K562 (cell line): ENCODE measurements at regions not wholly inside any gene's neighbourhood (a gene's known extent, or its start where the extent isn't known, plus 50 kb on each side); places are given as distances from the start of the nearest gene placed in this dataset.
A peak's percentile ranks its signal among the peaks of the same experiment; 100 is the strongest.

ENCODE experiments used
- ATAC-seq: fragments of 200-7000 bp; cut with Tn5 transposase; 3 replicates; pipeline ENCODE4 v1.9.1; 2020; ENCODE audit warnings: moderate library complexity
- BruUV-seq: library from RNA; stranded (reverse); fragments of 400-500 nt; replicated peaks from 2 replicates; lab custom pipeline; 2021; lab: Mats Ljungman, UMichigan
- CTCF ChIA-PET: fragments of 300-600 bp; formaldehyde crosslinking; extraction: SDS; loops from one replicate; lab custom pipeline; 2021; ENCODE audit warnings: low intra/inter-chr PET ratio; lab: Yijun Ruan, JAX
- POLR2A ChIA-PET: fragments of 300-600, 350-650 bp; sonication (Branson Sonifier 250); formaldehyde crosslinking; extraction: SDS; loops from one replicate; lab custom pipeline; 2021; ENCODE audit warnings: antibody characterized with exemption, inconsistent platforms; lab: Yijun Ruan, JAX
- DNase-seq, 4 experiments: peaks; one replicate each; pipeline versions ENCODE4 v3.0.0 to v3.0.0-alpha.2; 2011 to 2018; ENCODE audit warnings: low spot score in 3 of 4, mixed read lengths in 3 of 4; ENCODE audit errors: extremely low read depth in 1 of 4
- FAIRE-seq: peaks from 2 replicates; lab custom pipeline; 2011; peaks lifted over from hg19 to GRCh38; lab: Jason Lieb, UNC
- H2AFZ ChIP-seq: 2 replicates; pipeline ENCODE4 v1.6.0; 2011; ENCODE audit warnings: low read depth, low read length, control low read depth, inconsistent platforms
- H3K27ac ChIP-seq: fragments of 200-600 bp; 3 replicates; pipeline ENCODE4 v1.8.0; 2011; ENCODE audit warnings: low read depth, mild to moderate bottlenecking, control low read depth, inconsistent platforms, low read length, moderate library complexity, mixed read lengths; ENCODE audit errors: extremely low read depth
- H3K27me3 ChIP-seq, 2 experiments: fragments of 300-600 bp in 1 of 2; 2 replicates in 1 of 2; 3 replicates in 1 of 2; pipeline versions ENCODE4 v1.6.0 to v1.8.0; 2011; ENCODE audit warnings: inconsistent platforms in 2 of 2, low read length in 2 of 2, mild to moderate bottlenecking in 1 of 2, mixed read lengths in 1 of 2, moderate library complexity in 1 of 2; ENCODE audit not compliant: control insufficient read depth in 2 of 2, insufficient read depth in 2 of 2
- H3K36me3 ChIP-seq: fragments of 300-600 bp; 3 replicates; pipeline ENCODE4 v1.8.0; 2011; ENCODE audit warnings: mild to moderate bottlenecking, low read length, inconsistent platforms; ENCODE audit not compliant: control insufficient read depth, insufficient read depth
- H3K4me1 ChIP-seq, 2 experiments: fragments of 200-600 bp in 1 of 2; replicated peaks in 1 of 2; 2 replicates in 1 of 2; 3 replicates in 1 of 2; pipeline versions ENCODE4 v1.5.1 to v1.8.0; 2011; ENCODE audit warnings: inconsistent platforms in 2 of 2, low read length in 2 of 2, mild to moderate bottlenecking in 1 of 2, mixed read lengths in 1 of 2, moderate library complexity in 1 of 2; ENCODE audit not compliant: control insufficient read depth in 2 of 2, insufficient read depth in 2 of 2
- H3K4me2 ChIP-seq: 2 replicates; pipeline ENCODE4 v1.6.1; 2011; ENCODE audit warnings: low read length, control low read depth, inconsistent platforms, mixed read lengths; ENCODE audit not compliant: insufficient read depth
- H3K4me3 ChIP-seq: fragments of 200-600 bp; sonication (generic), shearing (Covaris generic); 2 replicates; pipeline ENCODE4 v1.5.1; 2016; ENCODE audit warnings: control low read depth, inconsistent platforms
- H3K79me2 ChIP-seq: fragments of 200-600 bp; 3 replicates; pipeline ENCODE4 v1.8.0; 2011; ENCODE audit warnings: low read length, inconsistent platforms; ENCODE audit not compliant: control insufficient read depth, insufficient read depth
- H3K9ac ChIP-seq, 2 experiments: 2 replicates each; pipeline versions ENCODE4 v1.6.0 to v1.6.1; 2011; ENCODE audit warnings: low read depth in 2 of 2, low read length in 2 of 2, control low read depth in 1 of 2, inconsistent platforms in 1 of 2, mild to moderate bottlenecking in 1 of 2, mixed read lengths in 1 of 2; ENCODE audit not compliant: insufficient read depth in 1 of 2
- H3K9me1 ChIP-seq: one replicate; pipeline ENCODE4 v1.6.0; 2011; ENCODE audit warnings: inconsistent platforms, mild to moderate bottlenecking, low read length, moderate library complexity; ENCODE audit not compliant: control insufficient read depth, insufficient read depth
- H3K9me3 ChIP-seq: replicated peaks from 2 replicates; pipeline ENCODE4 v1.5.1; 2011; ENCODE audit warnings: low read depth, low read length, inconsistent platforms; ENCODE audit not compliant: control insufficient read depth, insufficient read depth
- H4K20me1 ChIP-seq: replicated peaks from 2 replicates; pipeline ENCODE4 v1.6.1; 2011; ENCODE audit warnings: low read length, inconsistent platforms, mixed read lengths; ENCODE audit not compliant: control insufficient read depth, insufficient read depth
- MTA3 ChIP-seq: fragments of 450-650 bp; formaldehyde crosslinking; IDR thresholded peaks from 2 replicates; pipeline ENCODE4 v1.6.1; 2017; ENCODE audit warnings: mild to moderate bottlenecking, borderline replicate concordance
- NFE2 ChIP-seq: IDR thresholded peaks from 2 replicates; pipeline ENCODE4 v1.6.1; 2014; ENCODE audit warnings: antibody characterized with exemption, low read depth
- OTX1 ChIP-seq: fragments of 450-650 bp; formaldehyde crosslinking; IDR thresholded peaks from 2 replicates; pipeline ENCODE4 v1.4.0; 2022; ENCODE audit warnings: mild to moderate bottlenecking
- RAD21 ChIP-seq, 2 experiments: fragments of 250-450 bp in 1 of 2; fragments of 450-650 bp in 1 of 2; sonication (Bioruptor Pico) in 1 of 2; formaldehyde crosslinking in 1 of 2; IDR thresholded peaks in 1 of 2; conservative IDR thresholded peaks in 1 of 2; 2 replicates each; pipeline versions ENCODE4 v1.4.0 to v1.8.0; 2020 to 2022; ENCODE audit warnings: mild to moderate bottlenecking in 2 of 2, moderate library complexity in 1 of 2
- WGBS: fragments of 100-300 bp; shearing (Covaris generic); methylation state at CpG from one replicate; pipeline ENCODE4 v1.1.6; 2016; ENCODE audit warnings: low coverage, mixed read lengths; ENCODE audit not compliant: insufficient coverage; ENCODE audit errors: missing lambda C conversion rate; 5-methylcytosine and 5-hydroxymethylcytosine counted together
- in situ Hi-C: fragments of 300-500 bp; cut with MboI; formaldehyde crosslinking; loops from 4 replicates; pipeline ENCODE4 v1.15.0; 2018; ENCODE audit warnings: inconsistent platforms, mixed read lengths
- intact Hi-C: fragments of 100-400 bp; cut with micrococcal nuclease; formaldehyde crosslinking; loops from 2 replicates; pipeline ENCODE4 v1.14.2; 2022
- TF ChIP-seq, protein P1 (sequence below), 3 experiments: IDR thresholded peaks in 2 of 3; conservative IDR thresholded peaks in 1 of 3; 2 replicates each; pipeline ENCODE4 v1.5.1; 2011 to 2012; ENCODE audit warnings: low read length in 3 of 3, mild to moderate bottlenecking in 3 of 3, control low read depth in 2 of 3, improper control_type of control experiment in 1 of 3, inconsistent platforms in 1 of 3, low read depth in 1 of 3, mixed read lengths in 1 of 3, moderate library complexity in 1 of 3; ENCODE audit not compliant: insufficient read depth in 2 of 3

DNA sequence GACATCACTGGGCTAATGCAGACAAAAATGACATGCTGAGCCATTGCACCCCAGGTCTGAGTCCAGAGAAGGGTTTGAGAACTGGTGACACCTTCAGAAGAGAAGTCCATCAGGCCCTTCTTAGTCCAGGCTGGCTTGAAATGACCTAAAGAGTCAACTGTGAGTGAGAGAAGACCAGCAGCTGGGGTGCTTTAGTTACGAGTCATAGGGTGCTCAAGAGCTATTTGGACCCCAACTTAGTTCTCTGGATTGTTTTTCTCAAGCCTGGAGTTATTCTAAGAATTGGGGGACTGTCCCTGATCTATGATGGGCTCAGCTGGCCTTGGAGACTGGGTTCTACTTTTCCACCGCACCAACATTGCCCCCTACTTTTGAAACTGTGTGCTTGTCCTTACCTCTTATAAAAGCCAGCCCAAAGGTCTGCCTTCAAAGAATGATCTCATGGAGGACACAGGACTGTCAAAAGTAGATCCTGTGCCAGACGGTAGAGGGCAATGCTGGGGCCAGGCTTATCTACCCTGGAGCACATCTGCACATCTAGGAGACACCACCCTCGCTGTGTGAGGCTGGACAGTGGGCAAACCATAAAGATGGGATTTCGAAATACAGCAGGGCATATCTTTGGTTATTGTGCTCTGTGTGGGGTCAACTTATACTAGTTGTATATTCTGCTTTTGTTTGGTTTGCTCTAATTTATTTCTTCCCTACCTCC is 333.0 kb upstream of the SLC14A2 start:
- Histone ChIP-seq H3K4me2 (no peak overlapping the region), H4K20me1 (no peaks in the 10 kb centered on the region), H3K36me3 (no peaks in the 10 kb centered on the region), H3K79me2 (no peaks in the 10 kb centered on the region), H3K9me1 (no peaks in the 10 kb centered on the region), H3K4me1 (no peaks in the 10 kb centered on the region), H3K4me3 (no peak overlapping the region), H3K27ac (no peak overlapping the region), H3K9ac (no peak overlapping the region), H3K9me3 (no peaks in the 10 kb centered on the region), H2AFZ (no peak overlapping the region), H3K27me3 (no peaks in the 10 kb centered on the region)
- ATAC-seq (peak; percentile 72), DNase-seq (peak in 2 of 4 experiments; percentile 4 to 11), FAIRE-seq (no peak)
- TF ChIP-seq MTA3 (no peak), OTX1 (no peak), RAD21 (CRISPR knock-in tag; conservative IDR thresholded peaks at IDR 0.05 in 1 of 2, IDR thresholded peaks at IDR 0.05 in 1 of 2) (0 out of 4 replicates have a peak, but pooled peaks have one; percentile 10 to 20), NFE2 (no peak)
- TF ChIP-seq, protein P1, sequence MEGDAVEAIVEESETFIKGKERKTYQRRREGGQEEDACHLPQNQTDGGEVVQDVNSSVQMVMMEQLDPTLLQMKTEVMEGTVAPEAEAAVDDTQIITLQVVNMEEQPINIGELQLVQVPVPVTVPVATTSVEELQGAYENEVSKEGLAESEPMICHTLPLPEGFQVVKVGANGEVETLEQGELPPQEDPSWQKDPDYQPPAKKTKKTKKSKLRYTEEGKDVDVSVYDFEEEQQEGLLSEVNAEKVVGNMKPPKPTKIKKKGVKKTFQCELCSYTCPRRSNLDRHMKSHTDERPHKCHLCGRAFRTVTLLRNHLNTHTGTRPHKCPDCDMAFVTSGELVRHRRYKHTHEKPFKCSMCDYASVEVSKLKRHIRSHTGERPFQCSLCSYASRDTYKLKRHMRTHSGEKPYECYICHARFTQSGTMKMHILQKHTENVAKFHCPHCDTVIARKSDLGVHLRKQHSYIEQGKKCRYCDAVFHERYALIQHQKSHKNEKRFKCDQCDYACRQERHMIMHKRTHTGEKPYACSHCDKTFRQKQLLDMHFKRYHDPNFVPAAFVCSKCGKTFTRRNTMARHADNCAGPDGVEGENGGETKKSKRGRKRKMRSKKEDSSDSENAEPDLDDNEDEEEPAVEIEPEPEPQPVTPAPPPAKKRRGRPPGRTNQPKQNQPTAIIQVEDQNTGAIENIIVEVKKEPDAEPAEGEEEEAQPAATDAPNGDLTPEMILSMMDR (IDR thresholded peaks at IDR 0.05 in 2 of 3, conservative IDR thresholded peaks at IDR 0.05 in 1 of 3; ENCODE audit: insufficient read depth in 2 of 3, low read depth in 1 of 3, low read length in 3 of 3): peak; percentile 11 to 34 (median 32); a peak in 3 of 6 replicates
- ChIA-PET CTCF (no interaction called here), POLR2A (no interaction called here)
- no TSS peak for BruUV-seq
- intact Hi-C loops: loop anchor here (2.0 kb wide), 1 partner anchor 101 kb away; no protein-coding TSS in a partner anchor
- WGBS: 2% methylated on average over 5 of the region's 5 CpGs
- in situ Hi-C loops: no loop called here
